Heart left ventricle (tissue), 13 donors: ENCODE measurements at regions not wholly inside any gene's neighbourhood (a gene's known extent, or its start where the extent isn't known, plus 50 kb on each side); places are given as distances from the start of the nearest gene placed in this dataset.

Experiments
- POLR2A ChIP-seq, 2 donors: fragments of 450-650 bp; IDR thresholded peaks; one replicate each; pipeline ENCODE4 v1.6.1; 2017; ENCODE audit warnings: antibody characterized with exemption in 2 of 2, mild to moderate bottlenecking in 2 of 2, moderate library complexity in 2 of 2
- TF ChIP-seq, protein P1 (sequence below), 12 donors: fragments of 200-600 bp; sonication (generic) in 4 of 12; IDR thresholded peaks; one replicate each; pipeline versions ENCODE4 v1.5.0 to v1.8.0; 2018 to 2022; ENCODE audit warnings: antibody characterized with exemption in 12 of 12, mild to moderate bottlenecking in 5 of 12
- donor health status: ischemic (EF 13 %, LVEDD 7.1; RV severe dilation, severe dysfunction).
- donor health status: DM: no; HTN: yes; CAD: no.
- donor health status: DM: no; HTN: no; CAD: no.
- donor health status: ischemic (EF 25% LVEDD 6.9; RV normal size, moderate dysfunction).
- donor health status: ischemic (EF 25% LVEDD 5.7; RV mildly dilated, moderate dysfunction).
- donor health status: ischemic (EF 35%, LVEDD 5.7; RV mildly dilated, moderate dysfunction).
- donor health status: nonischemic (EF 11% LVEDD 7.7; RV severe dilation, severe dysfunction).
- donor health status: DM: yes; HTN: yes; CAD: no.
- donor health status: PGD.
- donor health status: ischemic (EF 29% LVEDD 5.4; RV normal size, mild dysfunction).
- donor health status: nonischemic (EF 23%, LVEDD 6.1; RV moderate dilation, normal function).

DNA sequence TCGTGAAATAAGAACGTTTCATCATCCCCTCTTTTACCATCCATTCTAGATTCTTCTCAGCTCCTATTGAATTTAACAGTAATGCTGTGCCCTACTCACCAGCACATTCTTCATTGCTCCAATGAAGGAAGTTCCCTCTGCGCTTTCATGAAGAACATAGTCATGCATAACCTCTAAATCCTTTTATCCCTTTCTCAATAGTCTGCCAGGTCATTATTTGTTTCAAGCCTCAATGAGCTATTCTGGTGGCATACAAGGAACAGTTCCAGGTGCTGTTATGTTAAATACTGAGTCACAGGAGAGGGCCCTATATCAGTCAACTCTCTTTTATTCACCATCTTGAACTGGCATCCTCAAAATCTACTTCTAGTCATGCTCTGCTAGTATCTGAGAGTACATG is 381.0 kb downstream of the GPATCH2 start:
- TF ChIP-seq, protein P1, sequence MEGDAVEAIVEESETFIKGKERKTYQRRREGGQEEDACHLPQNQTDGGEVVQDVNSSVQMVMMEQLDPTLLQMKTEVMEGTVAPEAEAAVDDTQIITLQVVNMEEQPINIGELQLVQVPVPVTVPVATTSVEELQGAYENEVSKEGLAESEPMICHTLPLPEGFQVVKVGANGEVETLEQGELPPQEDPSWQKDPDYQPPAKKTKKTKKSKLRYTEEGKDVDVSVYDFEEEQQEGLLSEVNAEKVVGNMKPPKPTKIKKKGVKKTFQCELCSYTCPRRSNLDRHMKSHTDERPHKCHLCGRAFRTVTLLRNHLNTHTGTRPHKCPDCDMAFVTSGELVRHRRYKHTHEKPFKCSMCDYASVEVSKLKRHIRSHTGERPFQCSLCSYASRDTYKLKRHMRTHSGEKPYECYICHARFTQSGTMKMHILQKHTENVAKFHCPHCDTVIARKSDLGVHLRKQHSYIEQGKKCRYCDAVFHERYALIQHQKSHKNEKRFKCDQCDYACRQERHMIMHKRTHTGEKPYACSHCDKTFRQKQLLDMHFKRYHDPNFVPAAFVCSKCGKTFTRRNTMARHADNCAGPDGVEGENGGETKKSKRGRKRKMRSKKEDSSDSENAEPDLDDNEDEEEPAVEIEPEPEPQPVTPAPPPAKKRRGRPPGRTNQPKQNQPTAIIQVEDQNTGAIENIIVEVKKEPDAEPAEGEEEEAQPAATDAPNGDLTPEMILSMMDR (IDR thresholded peaks at IDR 0.05), result no peak
- no peak for TF ChIP-seq POLR2A (IDR thresholded peaks at IDR 0.05)
